ENCODE measurements at regions not wholly inside any gene's neighbourhood (a gene's known extent, or its start where the extent isn't known, plus 50 kb on each side); places are given as distances from the start of the nearest gene placed in this dataset.

GRCh38 chr13:74215420-74215819 lies 81.2 kb upstream of the KLF12 start:
- DNase-seq (ENCODE audit: low read depth): no peak
- H3K4me3 ChIP-seq (ENCODE audit: low read depth, low read length): no peak overlapping the region
- TF ChIP-seq MAX (IDR thresholded peaks at IDR 0.05; ENCODE audit: low read depth, low read length) (no peak), POLR2A (IDR thresholded peaks at IDR 0.05; ENCODE audit: extremely low read depth, insufficient read length) (no peak), MYC (IDR thresholded peaks at IDR 0.05; ENCODE audit: low read depth, low read length) (no peak), CTCF (IDR thresholded peaks at IDR 0.05; ENCODE audit: low read depth, low read length) (no peak)

GRCh38 chr13:74214321-74214720 lies 80.1 kb upstream of the KLF12 start:
- no peak for DNase-seq (ENCODE audit: low read depth)
- TF ChIP-seq MYC (IDR thresholded peaks at IDR 0.05; ENCODE audit: low read depth, low read length) (no peak), CTCF (IDR thresholded peaks at IDR 0.05; ENCODE audit: low read depth, low read length) (no peak), MAX (IDR thresholded peaks at IDR 0.05; ENCODE audit: low read depth, low read length) (no peak), POLR2A (IDR thresholded peaks at IDR 0.05; ENCODE audit: extremely low read depth, insufficient read length) (no peak)

GRCh38 chr13:74210693-74211393 lies 76.6 kb upstream of the KLF12 start:
- TF ChIP-seq POLR2A (IDR thresholded peaks at IDR 0.05; ENCODE audit: extremely low read depth, insufficient read length) (no peak), CTCF (IDR thresholded peaks at IDR 0.05; ENCODE audit: low read depth, low read length) (no peak), MAX (IDR thresholded peaks at IDR 0.05; ENCODE audit: low read depth, low read length) (no peak), MYC (IDR thresholded peaks at IDR 0.05; ENCODE audit: low read depth, low read length) (no peak)
- H3K4me3 ChIP-seq (ENCODE audit: low read depth, low read length): no peak overlapping the region
- no peak for DNase-seq (ENCODE audit: low read depth)

More at GRCh38 chr13:74214321-74214720, 80.1 kb upstream of the KLF12 start:
- no peak overlapping the region for H3K4me3 ChIP-seq (ENCODE audit: low read depth, low read length)

- DNase-seq (ENCODE audit: low read depth): no peak
- no peak overlapping the region for H3K4me3 ChIP-seq (ENCODE audit: low read depth, low read length)
- no peak for TF ChIP-seq CTCF (IDR thresholded peaks at IDR 0.05; ENCODE audit: low read depth, low read length)
- TF ChIP-seq MAX (IDR thresholded peaks at IDR 0.05; ENCODE audit: low read depth, low read length): no peak
- TF ChIP-seq POLR2A (IDR thresholded peaks at IDR 0.05; ENCODE audit: extremely low read depth, insufficient read length): no peak
- no peak for TF ChIP-seq MYC (IDR thresholded peaks at IDR 0.05; ENCODE audit: low read depth, low read length)
These were observed 72.7 kb upstream of the KLF12 start for GRCh38 chr13:74206855-74207254.

GRCh38 chr13:74206061-74206561 lies 71.9 kb upstream of the KLF12 start:
- H3K4me3 ChIP-seq (ENCODE audit: low read depth, low read length): no peak overlapping the region
- DNase-seq (ENCODE audit: low read depth): no peak
- TF ChIP-seq MAX (IDR thresholded peaks at IDR 0.05; ENCODE audit: low read depth, low read length): no peak
- TF ChIP-seq POLR2A (IDR thresholded peaks at IDR 0.05; ENCODE audit: extremely low read depth, insufficient read length): no peak
- TF ChIP-seq CTCF (IDR thresholded peaks at IDR 0.05; ENCODE audit: low read depth, low read length): no peak
- TF ChIP-seq MYC (IDR thresholded peaks at IDR 0.05; ENCODE audit: low read depth, low read length): no peak

All from NB4 (cell line).